A549 (cell line): ENCODE measurements at regions not wholly inside any gene's neighbourhood (a gene's known extent, or its start where the extent isn't known, plus 50 kb on each side); places are given as distances from the start of the nearest gene placed in this dataset.

Source experiments
- CTCF ChIP-seq: fragments of >200 bp; sonication (Bioruptor Twin); formaldehyde crosslinking; IDR thresholded peaks from 3 replicates; pipeline ENCODE4 v1.5.1; 2016
- EP300 ChIP-seq, 2 experiments: fragments of >200 bp; sonication (Bioruptor Twin); formaldehyde crosslinking; IDR thresholded peaks; 2 replicates in 1 of 2; 3 replicates in 1 of 2; pipeline ENCODE4 v1.6.1; 2016 to 2017
- HDAC2 ChIP-seq: fragments of 200-600 bp; sonication (generic); IDR thresholded peaks from 2 replicates; pipeline ENCODE4 v1.6.1; 2016
- NPAS2 ChIP-seq: fragments of 250-450 bp; sonication (Bioruptor Pico); IDR thresholded peaks from 2 replicates; pipeline ENCODE4 v1.8.0; 2022; ENCODE audit warnings: mild to moderate bottlenecking, moderate library complexity, borderline replicate concordance
- POLR2A ChIP-seq: IDR thresholded peaks from 2 replicates; pipeline ENCODE4 v1.6.1; 2012; ENCODE audit warnings: mild to moderate bottlenecking, low read length
- SMC3 ChIP-seq: fragments of >200 bp; sonication (Bioruptor Twin); formaldehyde crosslinking; IDR thresholded peaks from 3 replicates; pipeline ENCODE4 v1.6.1; 2018; ENCODE audit warnings: inconsistent platforms

- TF ChIP-seq CTCF (peak; percentile 72), HDAC2 (no peak), POLR2A (no peak), NPAS2 (no peak), SMC3 (peak; percentile 53; the same call in 2 of the 3 replicates), EP300 (IDR thresholded peaks at IDR 0.05) (no peak)
These were observed 306.9 kb downstream of the DHX35 start for GRCh38 chr20:39268981-39269461.
